Esophagus (tissue), 2 donors: ENCODE measurements at regions not wholly inside any gene's neighbourhood (a gene's known extent, or its start where the extent isn't known, plus 50 kb on each side); places are given as distances from the start of the nearest gene placed in this dataset.
A peak's percentile ranks its signal among the peaks of the same experiment; 100 is the strongest.

Source experiments
- H3K27ac ChIP-seq, 2 donors: one replicate each; pipeline ENCODE4 v1.5.1; 2013; ENCODE audit warnings: low read depth in 2 of 2, mild to moderate bottlenecking in 2 of 2, inconsistent platforms in 1 of 2, low read length in 1 of 2, moderate library complexity in 1 of 2
- H3K27me3 ChIP-seq, 2 donors: one replicate each; pipeline ENCODE4 v1.6.1; 2013; ENCODE audit warnings: low read length in 2 of 2, control low read depth in 1 of 2, mild to moderate bottlenecking in 1 of 2; ENCODE audit not compliant: insufficient read depth in 2 of 2, control insufficient read depth in 1 of 2
- H3K36me3 ChIP-seq, 2 donors: one replicate each; pipeline ENCODE4 v1.6.1; 2013; ENCODE audit warnings: low read length in 1 of 2; ENCODE audit not compliant: control insufficient read depth in 2 of 2, insufficient read depth in 2 of 2
- H3K4me1 ChIP-seq, 2 donors: one replicate each; pipeline ENCODE4 v1.6.1; 2013; ENCODE audit warnings: low read length in 1 of 2; ENCODE audit not compliant: control insufficient read depth in 2 of 2, insufficient read depth in 2 of 2
- H3K4me3 ChIP-seq, 2 donors: one replicate each; pipeline ENCODE4 v1.5.1; 2013; ENCODE audit warnings: low read length in 2 of 2, mild to moderate bottlenecking in 2 of 2, low read depth in 1 of 2, moderate library complexity in 1 of 2
- H3K9me3 ChIP-seq, 2 donors: one replicate each; pipeline ENCODE4 v1.6.1; 2013; ENCODE audit warnings: mild to moderate bottlenecking in 2 of 2, low read depth in 1 of 2, low read length in 1 of 2, moderate library complexity in 1 of 2; ENCODE audit not compliant: control insufficient read depth in 2 of 2, insufficient read depth in 1 of 2
- WGBS, 2 donors: extraction: QIAGEN DNeasy Blood & Tissue Kit; methylation state at CpG; one replicate each; pipeline ENCODE4 v1.1.7; 2013; 5-methylcytosine and 5-hydroxymethylcytosine counted together
- donor health status: healthy with polysubstance abuse.
- donor health status: Bipolar disorder and iron deficiency.

- 57 to 61% methylated on average over 10 of the region's 10 CpGs for WGBS, 2 donors
- H3K36me3 ChIP-seq: no peaks in the 10 kb centered on the region
- H3K27ac ChIP-seq: no peak overlapping the region
- no peaks in the 10 kb centered on the region for H3K4me1 ChIP-seq
- no peak overlapping the region for H3K4me3 ChIP-seq
- no peaks in the 10 kb centered on the region for H3K9me3 ChIP-seq
- no peaks in the 10 kb centered on the region for H3K27me3 ChIP-seq
Observed at GRCh38 chr11:111019871-111020670, 225.5 kb upstream of the POU2AF2 start.

DNA sequence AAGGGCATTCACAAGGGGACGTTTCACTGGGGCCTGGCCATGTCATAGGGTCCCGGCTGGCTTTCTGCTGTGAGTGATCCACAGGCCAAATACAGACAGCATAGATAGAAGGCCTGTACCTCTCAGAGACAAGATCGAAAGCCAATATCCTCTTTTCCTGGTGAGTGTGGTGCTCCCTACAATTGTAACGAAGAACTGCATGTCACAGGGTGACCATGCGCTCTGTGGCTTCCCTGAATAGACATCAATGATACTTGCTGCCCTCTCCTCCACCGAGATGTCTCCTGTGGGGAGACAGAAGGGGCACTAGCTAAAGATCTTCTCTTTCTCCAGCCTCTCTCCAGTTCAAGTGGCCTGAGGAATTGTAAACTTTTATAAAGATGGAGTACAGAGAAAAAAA is 226.1 kb upstream of the POU2AF2 start:
- H3K27ac ChIP-seq: no peak overlapping the region
- H3K4me1 ChIP-seq: no peaks in the 10 kb centered on the region
- WGBS, 2 donors: 68 to 69% methylated on average over 6 of the region's 6 CpGs
- no peaks in the 10 kb centered on the region for H3K27me3 ChIP-seq
- H3K4me3 ChIP-seq: no peak overlapping the region
- H3K9me3 ChIP-seq: no peaks in the 10 kb centered on the region
- no peaks in the 10 kb centered on the region for H3K36me3 ChIP-seq

DNA sequence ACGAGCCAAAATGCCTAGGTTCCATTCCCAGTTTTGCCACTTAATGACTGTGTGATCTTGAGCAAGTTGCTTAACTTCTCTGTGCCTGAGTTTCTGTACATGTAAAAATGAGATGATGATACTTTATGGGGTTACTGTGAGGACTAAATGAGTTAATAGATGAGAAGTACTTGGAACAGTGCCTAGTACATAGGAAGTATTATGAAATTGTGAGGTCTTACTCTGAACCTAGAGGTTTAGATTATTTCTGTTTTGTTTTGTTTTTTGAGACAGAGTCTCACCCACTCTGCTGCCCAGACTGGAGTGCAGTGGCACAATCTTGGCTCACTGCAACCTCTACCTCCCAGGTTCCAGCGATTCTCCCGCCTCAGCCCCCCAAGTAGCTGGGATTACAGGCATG is 227.0 kb upstream of the POU2AF2 start:
- 79 to 81% methylated on average over 3 of the region's 3 CpGs for WGBS, 2 donors
- Histone ChIP-seq H3K36me3 (no peaks in the 10 kb centered on the region), H3K4me1 (no peaks in the 10 kb centered on the region), H3K9me3 (no peaks in the 10 kb centered on the region), H3K27ac (no peak overlapping the region), H3K27me3 (no peaks in the 10 kb centered on the region), H3K4me3 (no peak overlapping the region)

- Histone ChIP-seq H3K27ac (no peak overlapping the region), H3K27me3 (no peaks in the 10 kb centered on the region), H3K4me1 (no peaks in the 10 kb centered on the region), H3K36me3 (no peaks in the 10 kb centered on the region), H3K9me3 (no peaks in the 10 kb centered on the region), H3K4me3 (no peak overlapping the region)
- WGBS, 2 donors: 58 to 72% methylated on average over 3 of the region's 3 CpGs
Observed at GRCh38 chr11:111012491-111012890, 233.0 kb upstream of the POU2AF2 start.

DNA sequence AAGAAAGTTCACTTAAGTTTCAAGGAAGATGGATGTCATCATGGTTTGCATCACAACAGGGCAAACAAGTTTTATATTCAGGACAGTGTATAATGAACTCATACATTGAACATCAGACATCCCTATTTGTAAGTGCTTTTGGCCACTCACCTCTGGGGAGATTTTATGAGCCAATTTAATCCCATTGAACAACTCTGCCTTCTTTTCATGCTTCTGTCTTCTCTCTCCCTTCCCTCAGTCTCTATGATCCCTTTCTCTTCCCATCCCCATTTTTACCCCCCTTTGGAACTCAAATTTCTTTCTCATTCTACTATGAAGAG is 234.3 kb upstream of the POU2AF2 start:
- H3K4me1 ChIP-seq: no peaks in the 10 kb centered on the region
- no peak overlapping the region for H3K27ac ChIP-seq
- H3K9me3 ChIP-seq: no peaks in the 10 kb centered on the region
- H3K27me3 ChIP-seq: no peaks in the 10 kb centered on the region
- no peak overlapping the region for H3K4me3 ChIP-seq
- H3K36me3 ChIP-seq: no peaks in the 10 kb centered on the region

- Histone ChIP-seq H3K4me1 (no peaks in the 10 kb centered on the region), H3K9me3 (no peaks in the 10 kb centered on the region), H3K27me3 (no peaks in the 10 kb centered on the region), H3K27ac (no peak overlapping the region), H3K36me3 (no peaks in the 10 kb centered on the region), H3K4me3 (no peak overlapping the region)
- WGBS, 2 donors: 80 to 83% methylated on average over 6 of the region's 6 CpGs
Observed at GRCh38 chr11:111010391-111011274, 234.9 kb upstream of the POU2AF2 start.

DNA sequence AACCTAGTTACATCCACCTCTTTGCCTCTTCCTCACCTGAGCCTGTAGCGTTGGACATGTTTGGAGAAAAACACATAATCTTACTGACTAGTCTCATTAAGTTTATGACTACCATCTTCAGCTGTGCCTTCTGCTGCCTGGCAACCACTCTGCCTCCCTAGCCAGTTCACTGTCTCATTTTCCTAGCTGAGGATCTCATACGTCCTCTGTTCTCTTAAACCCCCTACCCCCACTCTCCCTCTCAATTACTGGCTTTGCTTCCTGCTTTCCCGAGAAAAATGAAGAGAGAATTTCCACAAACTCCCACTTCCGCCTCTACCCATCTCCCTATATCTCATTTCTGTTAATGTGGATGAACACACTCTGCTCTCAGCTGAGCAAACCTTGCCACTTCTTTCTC is 239.3 kb upstream of the POU2AF2 start:
- no peak overlapping the region for H3K27ac ChIP-seq
- H3K9me3 ChIP-seq: no peaks in the 10 kb centered on the region
- no peaks in the 10 kb centered on the region for H3K27me3 ChIP-seq
- no peaks in the 10 kb centered on the region for H3K36me3 ChIP-seq
- 66 to 81% methylated on average over 4 of the region's 4 CpGs for WGBS, 2 donors
- no peaks in the 10 kb centered on the region for H3K4me1 ChIP-seq
- no peak overlapping the region for H3K4me3 ChIP-seq

DNA sequence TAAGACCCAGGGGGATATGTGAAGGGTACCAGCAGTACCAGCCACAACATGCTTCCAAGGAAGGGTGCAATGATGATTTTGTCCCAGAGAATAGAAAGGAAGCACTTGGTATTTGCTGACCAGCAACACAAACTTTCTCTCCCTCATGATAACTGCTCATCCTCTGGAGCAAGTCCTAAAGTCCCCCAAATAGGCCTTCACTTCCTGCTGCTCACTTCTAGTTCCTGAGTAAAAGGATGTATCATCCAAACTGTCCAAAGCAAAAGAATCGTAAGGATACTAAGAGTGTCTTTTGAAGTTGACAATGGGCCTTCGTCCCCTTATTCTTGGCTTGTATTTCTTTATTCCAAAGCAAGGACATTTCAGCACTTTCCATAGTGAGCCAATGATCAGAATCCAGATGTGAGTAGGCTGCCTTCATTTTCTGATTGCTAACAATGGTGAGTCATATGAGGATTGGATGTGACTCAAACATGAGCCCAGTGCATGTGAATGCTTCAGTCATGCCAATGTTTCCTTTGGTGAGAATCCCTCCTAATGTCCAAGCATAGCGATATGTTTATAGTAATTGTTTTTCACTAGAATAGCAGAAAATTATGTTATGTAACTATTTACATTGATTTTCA is 243.4 kb upstream of the POU2AF2 start:
- Histone ChIP-seq H3K4me3 (no peak overlapping the region), H3K27ac (peak overlapping the region in 1 of 2 donors; percentile 16), H3K27me3 (no peaks in the 10 kb centered on the region), H3K36me3 (no peaks in the 10 kb centered on the region), H3K4me1 (no peaks in the 10 kb centered on the region), H3K9me3 (no peaks in the 10 kb centered on the region)
- 69 to 72% methylated on average over 3 of the region's 3 CpGs for WGBS, 2 donors

- WGBS, 2 donors: 73 to 75% methylated on average over 2 of the region's 2 CpGs
- Histone ChIP-seq H3K4me1 (no peaks in the 10 kb centered on the region), H3K36me3 (no peaks in the 10 kb centered on the region), H3K4me3 (no peak overlapping the region), H3K27me3 (no peaks in the 10 kb centered on the region), H3K9me3 (no peaks in the 10 kb centered on the region), H3K27ac (no peak overlapping the region)
Observed at GRCh38 chr11:111001081-111001430, 244.5 kb upstream of the POU2AF2 start.
